ENCODE measurements at regions not wholly inside any gene's neighbourhood (a gene's known extent, or its start where the extent isn't known, plus 50 kb on each side); places are given as distances from the start of the nearest gene placed in this dataset.
A peak's percentile ranks its signal among the peaks of the same experiment; 100 is the strongest.
"Not testable (repeated sequence)": the region's sequence is repeated elsewhere in the genome, so short reads cannot be mapped to it uniquely, and the experiment has no call there.

DNA sequence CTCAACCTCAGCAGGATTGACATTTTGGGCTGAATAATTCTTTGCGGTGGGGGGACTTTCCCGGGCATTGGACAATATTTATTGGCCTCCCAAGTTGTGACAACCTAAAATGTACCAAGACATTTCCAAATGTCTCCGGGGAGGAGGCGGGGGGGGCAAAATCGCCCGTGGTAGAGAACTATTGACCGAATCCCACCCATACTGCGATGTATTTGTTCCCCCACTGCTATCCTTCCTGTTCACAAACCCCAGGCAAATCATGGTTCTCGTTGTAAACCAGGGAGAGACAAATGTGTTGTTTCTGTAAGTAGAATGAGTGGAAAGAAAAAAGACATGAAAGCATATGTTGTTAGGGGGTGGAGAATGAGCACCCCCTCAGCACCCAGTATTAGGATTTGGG, 141.9 kb downstream of the PSAT1 start:
- DNase-seq: no peak

- peak; percentile 27 to 65 for DNase-seq
Measured at GRCh38 chr9:78439190-78439865, 142.4 kb downstream of the PSAT1 start.

DNA sequence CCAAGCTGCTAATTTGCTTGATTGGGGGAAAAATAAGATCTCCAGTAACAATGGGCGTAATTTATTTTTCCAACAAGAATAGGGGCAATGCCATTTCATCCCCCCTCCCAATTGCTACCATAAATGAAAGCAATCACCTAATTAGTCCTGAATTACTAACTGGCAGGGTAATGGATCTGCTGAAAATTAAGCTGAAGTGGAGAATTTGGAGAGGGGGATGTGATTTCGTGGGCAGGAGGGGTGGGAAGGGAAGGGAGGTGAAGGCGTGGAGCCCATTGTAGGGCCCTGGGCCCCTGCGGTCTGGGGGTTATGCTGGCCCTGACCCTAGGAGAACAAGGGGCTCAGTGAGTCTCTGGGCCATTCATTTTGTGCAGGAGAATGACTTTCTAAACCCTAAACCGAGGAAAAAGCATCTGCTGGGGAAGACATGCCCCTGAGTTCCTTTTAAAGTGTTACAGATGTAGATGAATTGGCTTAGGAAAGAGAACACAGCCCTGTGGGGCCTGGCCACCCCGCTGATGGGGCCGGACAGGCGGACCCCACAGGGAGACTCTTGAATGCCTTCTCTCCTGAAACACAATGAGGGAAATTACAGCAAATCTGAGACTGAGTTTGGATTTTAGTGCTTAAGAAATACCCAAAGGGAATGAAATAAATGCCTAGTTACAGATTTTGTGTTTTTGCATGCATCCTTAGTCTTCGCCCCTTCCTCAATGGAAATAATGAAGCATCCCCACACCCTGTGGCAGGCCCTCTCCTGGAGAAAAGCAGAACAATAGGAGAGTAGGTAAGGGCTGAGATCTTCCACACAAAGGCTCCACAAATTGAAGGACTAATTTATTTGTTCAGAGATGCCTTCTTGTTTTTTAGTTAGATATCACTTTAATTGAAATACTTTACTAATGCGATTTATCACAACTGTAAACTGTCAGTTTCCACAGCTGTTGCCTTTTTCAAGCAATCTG, 143.2 kb downstream of the PSAT1 start:
- no peak for DNase-seq

DNA sequence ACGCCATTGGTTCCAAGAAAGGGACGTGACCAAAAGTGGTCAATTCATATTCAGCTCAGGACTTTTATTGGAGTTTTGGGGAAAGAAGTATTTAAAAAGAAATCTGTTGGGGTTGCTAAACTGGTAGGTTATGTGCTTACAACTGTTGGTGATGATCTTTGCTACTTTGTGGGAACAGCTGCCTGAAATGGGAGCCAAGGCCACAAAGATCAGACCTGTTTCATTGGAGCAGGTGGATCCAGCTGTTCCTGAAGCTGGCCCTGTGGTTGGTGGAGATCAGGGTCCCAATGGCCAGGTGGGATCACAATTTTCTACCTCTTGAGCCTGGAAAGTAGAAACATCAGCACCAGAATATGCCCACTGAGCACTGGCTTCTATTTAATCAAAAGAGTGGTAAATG, 144.5 kb downstream of the PSAT1 start:
- no peak for DNase-seq

DNA sequence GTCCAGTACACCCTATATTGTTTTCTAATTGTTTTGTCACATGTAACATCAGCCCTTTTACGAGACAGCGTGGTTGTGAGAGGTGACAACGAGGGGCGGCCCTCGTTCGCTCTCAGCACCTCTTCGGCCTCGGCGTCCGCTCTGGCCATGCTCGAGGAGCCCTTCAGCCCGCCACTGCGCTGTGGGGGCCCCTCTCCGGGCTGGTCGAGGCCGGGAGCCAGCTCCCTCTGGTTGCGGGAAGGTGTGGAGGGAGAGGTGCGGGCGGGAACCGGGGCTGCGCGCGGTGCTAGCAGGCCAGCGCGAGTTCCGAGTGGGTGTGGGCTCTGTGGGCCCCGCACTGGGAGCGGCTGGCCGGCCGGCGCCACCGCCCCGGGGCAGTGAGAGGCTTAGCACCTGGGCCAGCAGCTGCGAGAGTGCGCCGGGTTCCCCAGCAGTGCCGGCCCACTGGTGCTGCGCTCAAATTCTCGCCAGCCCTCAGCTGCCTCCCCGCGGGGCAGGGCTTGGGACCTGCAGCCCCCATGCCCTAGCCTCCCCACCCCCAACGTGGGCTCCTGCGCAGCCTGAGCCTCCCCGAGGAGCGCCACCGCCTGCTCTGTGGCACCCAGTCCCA, 145.0 kb downstream of the PSAT1 start:
- DNase-seq: no peak

- not testable (repeated sequence) for DNase-seq
Measured at GRCh38 chr9:78442577-78442976, 145.7 kb downstream of the PSAT1 start.

- no peak for DNase-seq
Measured at GRCh38 chr9:78443946-78444345, 147.0 kb downstream of the PSAT1 start.

- no peak for DNase-seq
Measured at GRCh38 chr9:78448960-78449673, 152.2 kb downstream of the PSAT1 start.

DNA sequence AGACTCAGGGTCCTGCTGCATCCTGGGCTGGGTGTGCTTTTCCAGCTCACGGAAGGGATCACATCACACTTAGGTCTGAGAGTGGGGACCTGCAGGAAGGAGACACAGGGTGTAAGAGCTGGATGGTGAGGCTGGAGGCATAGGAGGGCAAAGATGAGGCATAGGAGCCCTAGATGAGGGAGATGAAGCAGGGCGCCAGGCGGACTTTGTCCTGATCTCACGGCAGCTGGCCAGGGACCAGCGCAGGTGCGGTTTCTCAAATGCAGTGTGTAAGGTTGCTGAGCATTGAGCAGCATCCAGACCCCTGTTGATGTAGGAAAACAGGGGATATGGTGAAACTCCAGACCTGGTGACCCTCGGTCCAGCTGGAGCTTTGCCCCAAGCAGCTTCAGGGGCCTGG, 156.5 kb downstream of the PSAT1 start:
- DNase-seq: no peak

DNA sequence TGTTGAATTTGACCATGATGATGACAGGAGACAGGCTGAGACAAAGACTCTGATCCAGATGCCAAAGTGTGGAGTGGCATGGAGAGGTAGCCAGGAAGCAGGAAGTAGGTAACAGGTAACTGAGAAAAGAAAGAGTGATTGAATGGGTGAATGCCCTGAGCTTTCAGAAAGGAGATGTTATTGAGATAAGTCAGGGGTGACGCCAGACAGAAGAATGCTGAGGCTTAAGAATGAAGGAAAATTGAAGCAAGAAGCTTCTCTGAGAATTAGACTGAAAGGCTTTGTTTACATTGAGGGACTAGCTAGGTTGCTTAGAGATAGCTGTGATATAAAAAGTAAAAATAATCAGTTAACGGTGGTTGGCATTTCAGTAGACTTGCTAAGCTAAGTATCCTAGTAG, 165.7 kb downstream of the PSAT1 start:
- no peak for DNase-seq

- no peak for DNase-seq
Measured at GRCh38 chr9:78463750-78464149, 166.8 kb downstream of the PSAT1 start.

- DNase-seq: no peak
Measured at GRCh38 chr9:78468231-78468630, 171.3 kb downstream of the PSAT1 start.

- no peak for DNase-seq
Measured at GRCh38 chr9:78468974-78469576, 172.2 kb downstream of the PSAT1 start.

DNA sequence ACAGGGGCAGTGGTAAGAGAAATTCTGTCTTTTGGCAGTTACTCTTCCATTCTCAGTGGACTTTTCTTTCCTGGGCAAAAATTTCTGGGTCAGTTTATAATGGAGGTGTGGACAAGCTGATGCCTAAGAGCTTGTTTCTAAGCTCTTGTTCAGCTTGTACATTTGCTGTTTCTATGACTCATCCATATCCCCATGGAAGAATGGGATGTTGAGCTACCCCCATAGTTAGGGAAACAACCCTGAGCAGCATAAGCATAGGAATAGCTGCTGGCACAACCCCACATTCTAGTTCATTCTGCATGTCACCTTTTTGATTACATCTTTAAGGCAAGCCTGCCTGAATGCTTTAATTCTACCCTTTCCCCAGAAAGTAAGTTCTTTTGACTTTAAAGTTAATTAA, 173.3 kb downstream of the PSAT1 start:
- no peak for DNase-seq

GRCh38 chr9:78470741-78471140, 173.8 kb downstream of the PSAT1 start:
- DNase-seq: no peak

- no peak for DNase-seq
Measured at GRCh38 chr9:78472111-78472510, 175.2 kb downstream of the PSAT1 start.

DNA sequence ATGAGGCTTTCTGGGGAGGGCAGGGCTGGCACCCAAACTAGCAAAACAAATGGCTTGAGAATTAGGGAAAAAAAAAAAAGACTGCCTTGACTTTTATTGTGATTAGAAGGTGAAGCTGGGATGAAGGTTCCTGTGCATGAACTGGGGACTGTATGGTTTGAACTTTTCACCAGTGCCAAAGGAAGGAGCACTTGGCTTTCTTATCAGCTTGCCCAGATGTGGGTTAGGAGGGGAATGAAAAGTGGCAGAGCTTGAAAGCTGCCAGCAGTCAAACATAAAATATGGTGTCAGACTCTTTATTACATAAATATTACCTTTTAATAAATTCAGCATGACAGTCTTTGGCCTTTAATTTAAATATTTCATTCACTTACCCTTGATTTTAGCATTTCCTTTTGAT, 182.5 kb downstream of the PSAT1 start:
- DNase-seq: no peak

GRCh38 chr9:78486661-78487060, 189.7 kb downstream of the PSAT1 start:
- no peak for DNase-seq

DNA sequence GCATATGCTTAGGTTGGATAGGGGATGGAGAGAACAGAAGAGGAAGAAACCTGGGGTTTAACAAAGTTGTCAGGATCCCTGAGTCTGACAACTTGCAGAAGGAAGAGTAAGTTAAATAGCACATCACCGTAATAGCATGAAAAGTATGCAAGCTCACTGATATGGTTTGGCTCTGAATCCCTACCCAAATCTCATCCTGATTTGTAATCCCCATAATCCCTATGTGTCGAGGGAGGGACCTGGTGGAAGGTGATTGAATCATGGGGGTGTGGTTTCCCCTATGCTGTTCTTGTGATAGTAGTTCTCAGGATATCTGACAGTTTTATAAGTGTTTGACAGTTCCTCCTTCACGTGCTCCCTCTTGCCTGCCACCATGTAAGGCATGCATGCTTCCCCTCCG, 193.3 kb downstream of the PSAT1 start:
- DNase-seq: no peak

- DNase-seq: no peak
Measured at GRCh38 chr9:78491402-78491801, 194.5 kb downstream of the PSAT1 start.

- DNase-seq: no peak
Measured at GRCh38 chr9:78493166-78493742, 196.3 kb downstream of the PSAT1 start.

- DNase-seq: no peak
Measured at GRCh38 chr9:78502566-78502965, 205.6 kb downstream of the PSAT1 start.

Data from NCI-H187 (cell line).